ENCODE measurements at regions not wholly inside any gene's neighbourhood (a gene's known extent, or its start where the extent isn't known, plus 50 kb on each side); places are given as distances from the start of the nearest gene placed in this dataset.
A peak's percentile ranks its signal among the peaks of the same experiment; 100 is the strongest.

DNA sequence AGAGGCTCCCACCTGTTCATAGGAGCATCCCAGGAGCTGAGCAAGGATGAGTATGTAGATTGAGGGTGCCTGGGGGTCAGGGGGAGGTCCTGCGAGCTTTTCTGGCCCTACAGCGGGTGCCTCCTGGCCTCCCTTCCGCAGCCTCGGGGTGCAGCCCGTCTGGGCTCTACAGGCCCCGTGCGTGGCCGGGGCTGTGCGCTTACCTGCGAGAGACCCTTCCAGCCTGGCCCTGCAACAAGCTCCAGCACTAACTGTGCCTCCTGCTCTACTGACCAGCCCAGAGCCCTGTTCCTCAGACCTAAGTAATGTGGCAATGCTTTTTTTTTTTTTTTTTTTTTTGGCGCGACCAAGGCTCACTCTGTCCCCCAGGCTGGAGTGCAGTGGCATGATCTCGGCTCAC lies 1129.1 kb downstream of the BRD1 start:
- Histone ChIP-seq H3K27ac (ENCODE audit: extremely low read depth, low read depth, low read length) (no peak overlapping the region), H3K4me1 (ENCODE audit: control insufficient read depth, insufficient read depth, low read length) (no peaks in the 10 kb centered on the region), H3K9me3 (ENCODE audit: control insufficient read depth, insufficient read depth, low read depth, low read length) (no peaks in the 10 kb centered on the region), H3K4me3 (ENCODE audit: low read depth, low read length) (no peak overlapping the region), H3K36me3 (ENCODE audit: control insufficient read depth in 2 of 2, insufficient read depth in 1 of 2, low read length in 2 of 2) (no peaks in the 10 kb centered on the region)
- ChIA-PET POLR2A (no interaction called here), CTCF (interaction anchor here (0.5 kb wide), 1 partner anchor 20 kb away, joined by 3 read pairs; no protein-coding TSS in a partner anchor)
- TF ChIP-seq ZNF521 (tag by site-specific recombination; IDR thresholded peaks at IDR 0.05) (no peak), INSM2 (tag by site-specific recombination; IDR thresholded peaks at IDR 0.05) (no peak), ZNF202 (tag by site-specific recombination; IDR thresholded peaks at IDR 0.05; ENCODE audit: borderline replicate concordance) (no peak), ZNF677 (tag by site-specific recombination; IDR thresholded peaks at IDR 0.05) (no peak), BCL11A (tag by site-specific recombination; IDR thresholded peaks at IDR 0.05; ENCODE audit: low read depth) (no peak), ZNF157 (tag by site-specific recombination; IDR thresholded peaks at IDR 0.05) (no peak), ZNF175 (tag by site-specific recombination; IDR thresholded peaks at IDR 0.05) (no peak), KLF1 (tag by site-specific recombination; IDR thresholded peaks at IDR 0.05) (no peak), ZNF426 (tag by site-specific recombination; IDR thresholded peaks at IDR 0.05) (no peak), ZNF391 (tag by site-specific recombination; IDR thresholded peaks at IDR 0.05; ENCODE audit: borderline replicate concordance, low read depth) (no peak), ZNF423 (tag by site-specific recombination; IDR thresholded peaks at IDR 0.05) (no peak), ZNF560 (tag by site-specific recombination; IDR thresholded peaks at IDR 0.05; ENCODE audit: borderline replicate concordance) (no peak), ZNF518A (tag by site-specific recombination; conservative IDR thresholded peaks at IDR 0.05; ENCODE audit: low read depth) (no peak), KLF16 (tag by site-specific recombination; IDR thresholded peaks at IDR 0.05) (no peak), ZFP41 (tag by site-specific recombination; IDR thresholded peaks at IDR 0.05; ENCODE audit: borderline replicate concordance) (no peak), ZNF350 (tag by site-specific recombination; IDR thresholded peaks at IDR 0.05) (no peak), ZNF585B (tag by site-specific recombination; IDR thresholded peaks at IDR 0.05) (no peak)
- TF ChIP-seq, protein P1, sequence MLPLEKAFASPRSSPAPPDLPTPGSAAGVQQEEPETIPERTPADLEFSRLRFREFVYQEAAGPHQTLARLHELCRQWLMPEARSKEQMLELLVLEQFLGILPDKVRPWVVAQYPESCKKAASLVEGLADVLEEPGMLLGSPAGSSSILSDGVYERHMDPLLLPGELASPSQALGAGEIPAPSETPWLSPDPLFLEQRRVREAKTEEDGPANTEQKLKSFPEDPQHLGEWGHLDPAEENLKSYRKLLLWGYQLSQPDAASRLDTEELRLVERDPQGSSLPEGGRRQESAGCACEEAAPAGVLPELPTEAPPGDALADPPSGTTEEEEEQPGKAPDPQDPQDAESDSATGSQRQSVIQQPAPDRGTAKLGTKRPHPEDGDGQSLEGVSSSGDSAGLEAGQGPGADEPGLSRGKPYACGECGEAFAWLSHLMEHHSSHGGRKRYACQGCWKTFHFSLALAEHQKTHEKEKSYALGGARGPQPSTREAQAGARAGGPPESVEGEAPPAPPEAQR (tag by site-specific recombination; IDR thresholded peaks at IDR 0.05) = no peak

DNA sequence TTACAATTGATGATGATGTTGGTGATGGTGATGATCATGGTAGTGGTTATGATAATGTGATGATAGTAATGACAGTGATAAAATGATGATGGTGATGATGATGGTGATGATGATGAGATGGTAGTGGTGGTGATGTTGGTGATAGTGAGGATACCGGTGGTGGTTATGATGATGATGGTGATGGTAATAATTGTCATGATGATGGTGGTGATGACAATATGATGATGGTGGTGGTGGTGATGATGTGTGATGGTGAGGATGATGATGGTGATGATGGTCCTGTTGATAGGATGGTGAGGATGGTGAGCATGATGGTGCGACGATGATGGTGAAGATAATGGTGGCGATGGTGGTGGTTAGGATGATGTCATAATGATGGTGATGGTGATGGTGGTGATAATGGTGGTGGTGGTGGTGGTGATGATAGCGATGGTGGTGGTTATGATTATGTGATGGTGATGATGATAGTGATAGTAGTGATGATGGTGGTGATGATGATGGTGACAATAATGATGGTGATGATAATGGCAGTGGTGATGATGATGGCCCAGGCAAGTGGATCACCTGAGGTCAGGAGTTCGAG lies 1129.9 kb downstream of the BRD1 start:
- POLR2A ChIA-PET = no interaction called here
- no peaks in the 10 kb centered on the region for H3K4me1 ChIP-seq (ENCODE audit: control insufficient read depth, insufficient read depth, low read length)
- no peaks in the 10 kb centered on the region for H3K36me3 ChIP-seq (ENCODE audit: control insufficient read depth in 2 of 2, insufficient read depth in 1 of 2, low read length in 2 of 2)
- H3K9me3 ChIP-seq (ENCODE audit: control insufficient read depth, insufficient read depth, low read depth, low read length) = no peaks in the 10 kb centered on the region
- CTCF ChIA-PET = no interaction called here
- H3K4me3 ChIP-seq (ENCODE audit: low read depth, low read length) = no peak overlapping the region
- H3K27ac ChIP-seq (ENCODE audit: extremely low read depth, low read depth, low read length) = no peak overlapping the region
- no peak for TF ChIP-seq ZNF426 (tag by site-specific recombination; IDR thresholded peaks at IDR 0.05)
- 0 out of 2 replicates have a peak, but pooled peaks have one; percentile 5 for TF ChIP-seq ZNF621 (tag by site-specific recombination; IDR thresholded peaks at IDR 0.05)
- TF ChIP-seq ZFP69B (tag by site-specific recombination; IDR thresholded peaks at IDR 0.05) = no peak
- TF ChIP-seq, protein P2, sequence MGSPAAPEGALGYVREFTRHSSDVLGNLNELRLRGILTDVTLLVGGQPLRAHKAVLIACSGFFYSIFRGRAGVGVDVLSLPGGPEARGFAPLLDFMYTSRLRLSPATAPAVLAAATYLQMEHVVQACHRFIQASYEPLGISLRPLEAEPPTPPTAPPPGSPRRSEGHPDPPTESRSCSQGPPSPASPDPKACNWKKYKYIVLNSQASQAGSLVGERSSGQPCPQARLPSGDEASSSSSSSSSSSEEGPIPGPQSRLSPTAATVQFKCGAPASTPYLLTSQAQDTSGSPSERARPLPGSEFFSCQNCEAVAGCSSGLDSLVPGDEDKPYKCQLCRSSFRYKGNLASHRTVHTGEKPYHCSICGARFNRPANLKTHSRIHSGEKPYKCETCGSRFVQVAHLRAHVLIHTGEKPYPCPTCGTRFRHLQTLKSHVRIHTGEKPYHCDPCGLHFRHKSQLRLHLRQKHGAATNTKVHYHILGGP (tag by site-specific recombination; IDR thresholded peaks at IDR 0.05) = no peak
- no peak for TF ChIP-seq PRDM6 (tag by site-specific recombination; IDR thresholded peaks at IDR 0.05)
- TF ChIP-seq ZNF777 (tag by site-specific recombination; IDR thresholded peaks at IDR 0.05; ENCODE audit: borderline replicate concordance) = peak; percentile 5; the same call in 1 of the 2 replicates
- TF ChIP-seq ZNF654 (tag by site-specific recombination; IDR thresholded peaks at IDR 0.05; ENCODE audit: low read depth) = no peak
